SK-N-SH (cell line): ENCODE measurements at regions not wholly inside any gene's neighbourhood (a gene's known extent, or its start where the extent isn't known, plus 50 kb on each side); places are given as distances from the start of the nearest gene placed in this dataset.

ENCODE experiments used
- CHD2 ChIP-seq: fragments of 150-350 bp; IDR thresholded peaks from 2 replicates; pipeline ENCODE4 v1.6.1; 2018; ENCODE audit warnings: low read length; ENCODE audit not compliant: partially characterized antibody
- CTCF ChIP-seq: fragments of 200-600 bp; sonication (generic); IDR thresholded peaks from 2 replicates; pipeline ENCODE4 v1.6.1; 2017; ENCODE audit warnings: antibody characterized with exemption, mild to moderate bottlenecking, moderate library complexity
- FOXJ3 ChIP-seq: sonication (generic); formaldehyde crosslinking; IDR thresholded peaks from 2 replicates; pipeline ENCODE4 v1.5.1; 2020; ENCODE audit warnings: mild to moderate bottlenecking, missing genetic modification reagents
- GABPA ChIP-seq: IDR thresholded peaks from 2 replicates; pipeline ENCODE4 v1.4.0; 2012; ENCODE audit warnings: low read depth, mild to moderate bottlenecking
- IRF3 ChIP-seq: fragments of 150-350 bp; IDR thresholded peaks from 2 replicates; pipeline ENCODE4 v1.6.1; 2016; ENCODE audit warnings: mild to moderate bottlenecking, low read depth, low read length
- POLR2AphosphoS5 ChIP-seq: IDR thresholded peaks from 2 replicates; pipeline ENCODE4 v1.6.1; 2012; ENCODE audit warnings: low read depth, low read length
- RAD21 ChIP-seq: IDR thresholded peaks from 2 replicates; pipeline ENCODE4 v1.6.1; 2012; ENCODE audit warnings: mild to moderate bottlenecking, low read length
- TCF12 ChIP-seq: IDR thresholded peaks from 2 replicates; pipeline ENCODE4 v1.4.0; 2012

GRCh38 chr4:161280929-161281328, 882.9 kb downstream of the FSTL5 start:
- TF ChIP-seq POLR2AphosphoS5 (no peak), CHD2 (no peak), CTCF (no peak), FOXJ3 (CRISPR knock-in tag) (no peak), TCF12 (no peak), GABPA (no peak), IRF3 (no peak), RAD21 (no peak)
